ENCODE measurements at regions not wholly inside any gene's neighbourhood (a gene's known extent, or its start where the extent isn't known, plus 50 kb on each side); places are given as distances from the start of the nearest gene placed in this dataset.
A peak's percentile ranks its signal among the peaks of the same experiment; 100 is the strongest.

- POLR2A ChIA-PET, result no interaction called here
- Histone ChIP-seq H3K9me3 (ENCODE audit: control insufficient read depth, insufficient read depth, low read length) (no peaks in the 10 kb centered on the region), H3K27ac (ENCODE audit: low read depth, low read length) (no peak overlapping the region), H3K27me3 (ENCODE audit: control insufficient read depth, insufficient read depth, low read length) (peaks cover 7% of the 10 kb centered on the region), H3K4me3 (ENCODE audit: low read depth, low read length) (no peak overlapping the region)
- DNase-seq (ENCODE audit: low read depth, low spot score), result no peak
- CTCF ChIA-PET, result interaction anchor here (1.2 kb wide), 1 partner anchor 706 kb away, joined by 5 read pairs; no protein-coding TSS in a partner anchor
- TF ChIP-seq, protein P1, sequence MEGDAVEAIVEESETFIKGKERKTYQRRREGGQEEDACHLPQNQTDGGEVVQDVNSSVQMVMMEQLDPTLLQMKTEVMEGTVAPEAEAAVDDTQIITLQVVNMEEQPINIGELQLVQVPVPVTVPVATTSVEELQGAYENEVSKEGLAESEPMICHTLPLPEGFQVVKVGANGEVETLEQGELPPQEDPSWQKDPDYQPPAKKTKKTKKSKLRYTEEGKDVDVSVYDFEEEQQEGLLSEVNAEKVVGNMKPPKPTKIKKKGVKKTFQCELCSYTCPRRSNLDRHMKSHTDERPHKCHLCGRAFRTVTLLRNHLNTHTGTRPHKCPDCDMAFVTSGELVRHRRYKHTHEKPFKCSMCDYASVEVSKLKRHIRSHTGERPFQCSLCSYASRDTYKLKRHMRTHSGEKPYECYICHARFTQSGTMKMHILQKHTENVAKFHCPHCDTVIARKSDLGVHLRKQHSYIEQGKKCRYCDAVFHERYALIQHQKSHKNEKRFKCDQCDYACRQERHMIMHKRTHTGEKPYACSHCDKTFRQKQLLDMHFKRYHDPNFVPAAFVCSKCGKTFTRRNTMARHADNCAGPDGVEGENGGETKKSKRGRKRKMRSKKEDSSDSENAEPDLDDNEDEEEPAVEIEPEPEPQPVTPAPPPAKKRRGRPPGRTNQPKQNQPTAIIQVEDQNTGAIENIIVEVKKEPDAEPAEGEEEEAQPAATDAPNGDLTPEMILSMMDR (IDR thresholded peaks at IDR 0.05; ENCODE audit: low read depth, low read length), result no peak
Observed at GRCh38 chr11:112583261-112583893, 322.7 kb upstream of the PLET1 start.

GRCh38 chr11:112584672-112585071 lies 324.0 kb upstream of the PLET1 start:
- Histone ChIP-seq H3K4me3 (ENCODE audit: low read depth, low read length) (no peak overlapping the region), H3K9me3 (ENCODE audit: control insufficient read depth, insufficient read depth, low read length) (no peaks in the 10 kb centered on the region), H3K27ac (ENCODE audit: low read depth, low read length) (no peak overlapping the region), H3K27me3 (ENCODE audit: control insufficient read depth, insufficient read depth, low read length) (peaks cover 7% of the 10 kb centered on the region)
- DNase-seq (ENCODE audit: low read depth, low spot score), result no peak
- ChIA-PET POLR2A (no interaction called here), CTCF (interaction anchor here (0.9 to 7.1 kb wide), 2 partner anchors 704 to 947 kb away, joined by 3 to 171 read pairs; no protein-coding TSS in a partner anchor)
- TF ChIP-seq, protein P1 (IDR thresholded peaks at IDR 0.05; ENCODE audit: low read depth, low read length), result 0 out of 2 replicates have a peak, but pooled peaks have one; percentile 7

GRCh38 chr11:112587664-112588063 lies 327.0 kb upstream of the PLET1 start:
- ChIA-PET POLR2A (no interaction called here), CTCF (interaction anchor here (0.6 to 7.1 kb wide), 44 partner anchors 9 to 854 kb away, joined by 3 to 171 read pairs (median 5); no protein-coding TSS in a partner anchor)
- Histone ChIP-seq H3K9me3 (ENCODE audit: control insufficient read depth, insufficient read depth, low read length) (no peaks in the 10 kb centered on the region), H3K27ac (ENCODE audit: low read depth, low read length) (no peak overlapping the region), H3K27me3 (ENCODE audit: control insufficient read depth, insufficient read depth, low read length) (no peaks in the 10 kb centered on the region), H3K4me3 (ENCODE audit: low read depth, low read length) (no peak overlapping the region)
- TF ChIP-seq, protein P1 (IDR thresholded peaks at IDR 0.05; ENCODE audit: low read depth, low read length), result no peak
- no peak for DNase-seq (ENCODE audit: low read depth, low spot score)

- H3K4me3 ChIP-seq (ENCODE audit: low read depth, low read length), result no peak overlapping the region
- POLR2A ChIA-PET, result no interaction called here
Observed at GRCh38 chr11:112588252-112588694, 327.6 kb upstream of the PLET1 start.

DNA sequence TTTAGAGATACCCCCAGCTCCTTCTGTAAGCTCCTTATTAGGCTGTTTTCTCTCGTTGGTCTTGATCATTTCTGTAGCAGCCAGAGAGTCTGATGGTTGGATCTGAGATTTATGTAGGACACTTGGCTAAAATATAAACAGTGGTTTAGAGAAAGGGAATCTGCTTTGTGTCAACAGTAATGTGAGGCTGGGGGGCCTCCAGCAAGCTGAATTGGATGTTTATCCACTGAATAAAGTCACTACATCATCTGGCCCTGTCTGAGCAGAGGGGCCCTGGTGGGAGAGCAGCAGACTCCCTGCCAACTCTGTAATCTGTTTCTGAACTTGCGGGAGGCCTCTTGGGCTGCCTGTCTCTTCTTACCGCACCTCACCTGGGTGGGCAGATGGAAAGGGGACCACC lies 328.5 kb upstream of the PLET1 start:
- no peak for DNase-seq (ENCODE audit: low read depth, low spot score)
- POLR2A ChIA-PET, result no interaction called here

More at GRCh38 chr11:112588252-112588694, 327.6 kb upstream of the PLET1 start:
- Histone ChIP-seq H3K9me3 (ENCODE audit: control insufficient read depth, insufficient read depth, low read length) (no peaks in the 10 kb centered on the region), H3K27ac (ENCODE audit: low read depth, low read length) (no peak overlapping the region), H3K27me3 (ENCODE audit: control insufficient read depth, insufficient read depth, low read length) (no peaks in the 10 kb centered on the region)
- CTCF ChIA-PET, result interaction anchor here (0.6 to 7.1 kb wide), 58 partner anchors 8 to 854 kb away, joined by 3 to 171 read pairs (median 4); no protein-coding TSS in a partner anchor
- DNase-seq (ENCODE audit: low read depth, low spot score), result peak; percentile 54
- TF ChIP-seq, protein P1 (IDR thresholded peaks at IDR 0.05; ENCODE audit: low read depth, low read length), result peak; percentile 67

More for the DNA sequence above, 328.5 kb upstream of the PLET1 start:
- CTCF ChIA-PET, result interaction anchor here (0.6 to 7.1 kb wide), 24 partner anchors 12 to 704 kb away, joined by 3 to 171 read pairs (median 8); no protein-coding TSS in a partner anchor
- no peak overlapping the region for H3K27ac ChIP-seq (ENCODE audit: low read depth, low read length)
- H3K4me3 ChIP-seq (ENCODE audit: low read depth, low read length), result no peak overlapping the region
- no peaks in the 10 kb centered on the region for H3K27me3 ChIP-seq (ENCODE audit: control insufficient read depth, insufficient read depth, low read length)
- H3K9me3 ChIP-seq (ENCODE audit: control insufficient read depth, insufficient read depth, low read length), result no peaks in the 10 kb centered on the region
- TF ChIP-seq, protein P1 (IDR thresholded peaks at IDR 0.05; ENCODE audit: low read depth, low read length), result no peak

Measured in AG04450 (cell line).